Right hindlimb (tissue), 1 donor: ENCODE measurements at regions not wholly inside any gene's neighbourhood (a gene's known extent, or its start where the extent isn't known, plus 50 kb on each side); places are given as distances from the start of the nearest gene placed in this dataset.
"Not testable (repeated sequence)": the region's sequence is repeated elsewhere in the genome, so short reads cannot be mapped to it uniquely, and the experiment has no call there.

Source experiments
- DNase-seq: peaks from one replicate; pipeline ENCODE4 v3.0.0-alpha.2; 2018

DNA sequence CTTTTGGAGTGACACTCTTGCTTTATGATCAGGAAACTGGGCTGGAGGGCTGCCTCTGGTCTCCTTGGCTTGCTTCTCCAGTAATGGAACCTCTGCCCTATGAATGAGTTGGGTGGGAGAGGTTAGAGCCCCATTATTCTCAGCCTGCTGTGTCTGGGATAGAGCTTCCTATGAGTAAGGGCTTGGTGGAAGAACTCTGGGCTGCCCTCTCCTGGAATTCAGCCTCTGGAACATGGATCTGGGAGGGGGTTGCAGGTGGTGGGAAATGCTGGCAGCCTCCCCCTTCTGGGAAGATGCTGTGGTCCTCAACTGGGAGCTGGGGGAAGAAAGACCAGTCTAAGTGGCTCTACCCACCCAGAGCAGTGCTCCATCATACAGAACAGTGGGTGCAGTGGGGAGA lies 81.8 kb upstream of the SYN3 start:
- no peak for DNase-seq

DNA sequence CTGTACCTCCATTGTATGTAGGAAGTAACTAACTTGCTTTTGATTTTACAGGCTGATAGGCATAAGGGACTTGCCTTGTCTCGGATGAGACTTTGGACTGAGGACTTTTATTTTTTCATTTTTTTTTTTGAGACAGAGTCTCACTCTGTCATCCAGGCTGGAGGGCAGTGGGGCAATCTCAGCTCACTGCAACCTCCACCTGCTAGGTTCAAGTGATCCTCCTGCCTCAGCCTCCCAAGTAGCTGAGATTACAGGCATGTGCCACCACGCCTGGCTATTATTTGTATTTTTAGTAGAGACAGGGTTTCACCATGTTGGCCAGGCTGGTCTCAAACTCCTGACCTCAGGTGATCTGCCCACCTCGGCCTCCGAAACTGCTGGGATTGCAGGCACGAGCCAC lies 80.2 kb upstream of the SYN3 start:
- DNase-seq, result not testable (repeated sequence)

DNA sequence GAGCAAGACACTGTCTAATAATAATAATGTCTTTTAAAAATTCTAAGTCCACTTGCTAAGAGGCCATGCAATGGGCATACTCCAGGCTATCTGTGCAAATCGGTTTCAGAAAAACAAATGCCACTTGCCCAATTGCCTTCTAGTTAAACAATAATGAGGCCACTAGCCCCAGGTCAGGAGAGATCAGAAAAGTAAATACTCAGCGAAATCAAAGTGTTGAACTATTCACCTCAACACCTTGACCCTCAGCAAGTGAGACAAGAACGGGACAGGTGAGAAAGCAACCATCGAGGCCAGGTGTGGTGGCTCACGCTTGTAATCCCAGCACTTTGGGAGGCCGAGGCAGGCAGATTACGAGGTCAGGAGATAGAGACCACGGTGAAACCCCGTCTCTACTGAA lies 72.3 kb upstream of the SYN3 start:
- DNase-seq, result no peak

DNA sequence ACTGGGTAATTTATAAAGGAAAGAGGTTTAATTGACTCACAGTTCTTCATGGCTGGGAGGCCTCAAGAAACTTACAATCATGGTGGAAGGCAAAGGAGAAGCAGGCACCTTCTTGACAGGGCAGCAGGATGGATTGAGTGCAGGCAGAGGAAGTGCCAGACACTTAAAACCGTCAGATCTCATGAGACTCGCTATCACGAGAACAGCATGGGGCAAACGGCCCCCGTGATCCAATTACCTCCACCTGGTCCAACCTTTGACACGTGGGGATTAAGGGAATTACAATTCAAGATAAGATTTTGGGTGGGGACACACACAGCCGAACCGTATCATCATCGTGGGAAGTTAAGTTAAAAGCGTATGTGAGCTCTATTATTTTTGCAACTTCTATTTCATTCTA lies 71.4 kb upstream of the SYN3 start:
- DNase-seq, result no peak

DNA sequence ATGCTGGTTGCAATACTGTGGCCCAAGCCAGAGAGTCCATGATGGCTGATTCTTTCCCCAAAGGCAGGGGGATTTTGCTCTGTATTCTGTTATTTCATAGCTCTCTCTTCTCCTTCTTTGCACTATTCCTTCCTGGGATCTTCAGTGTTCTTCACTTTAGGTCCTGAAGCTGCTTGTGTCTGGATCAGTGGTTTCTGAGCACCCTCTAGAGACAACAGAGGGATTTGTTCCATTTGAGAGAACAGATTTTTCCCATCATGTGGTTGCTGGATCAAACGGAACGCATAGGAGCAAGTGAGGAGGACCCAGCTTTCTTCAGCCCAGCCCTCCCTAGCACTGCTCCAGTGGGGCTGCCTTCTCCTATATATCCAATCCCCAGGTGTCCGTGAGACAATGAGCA lies 68.7 kb upstream of the SYN3 start:
- no peak for DNase-seq

DNA sequence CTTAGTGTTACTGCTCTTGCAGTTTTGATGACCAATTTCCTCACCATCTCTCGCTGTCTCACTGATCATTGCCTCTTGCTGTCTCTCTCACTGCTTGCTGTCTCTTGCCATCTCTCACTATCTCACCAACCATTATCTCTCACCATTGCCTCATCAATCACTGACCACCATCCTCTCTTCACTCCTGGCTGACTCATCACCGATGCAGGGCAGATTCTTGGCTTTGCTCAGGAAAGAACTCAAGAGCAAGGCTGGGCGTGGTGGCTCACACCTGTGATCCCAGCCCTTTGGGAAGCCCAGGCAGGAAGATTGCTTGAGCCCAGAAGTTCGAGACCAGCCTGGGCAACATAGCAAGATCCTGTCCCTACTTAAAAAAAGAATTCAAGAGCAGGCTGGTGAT lies 66.3 kb upstream of the SYN3 start:
- no peak for DNase-seq

DNA sequence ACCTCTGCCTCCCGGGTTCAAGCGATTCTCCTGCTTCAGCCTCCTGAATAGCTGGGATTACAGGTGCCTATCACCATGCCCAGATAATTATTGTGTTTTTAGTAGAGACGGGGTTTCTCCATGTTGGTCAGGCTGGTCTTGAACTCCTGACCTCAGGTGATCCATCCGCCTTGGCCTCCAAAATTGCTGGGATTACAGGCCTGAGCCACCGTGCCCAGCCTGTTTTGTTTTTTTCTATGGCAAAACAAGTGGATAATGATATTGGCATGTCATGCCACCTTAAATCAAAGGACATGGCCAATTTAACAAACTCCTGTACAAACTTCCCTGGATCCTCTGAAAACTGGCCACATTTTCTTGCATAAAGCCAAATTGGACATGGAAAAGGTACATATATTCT lies 64.3 kb upstream of the SYN3 start:
- not testable (repeated sequence) for DNase-seq

DNA sequence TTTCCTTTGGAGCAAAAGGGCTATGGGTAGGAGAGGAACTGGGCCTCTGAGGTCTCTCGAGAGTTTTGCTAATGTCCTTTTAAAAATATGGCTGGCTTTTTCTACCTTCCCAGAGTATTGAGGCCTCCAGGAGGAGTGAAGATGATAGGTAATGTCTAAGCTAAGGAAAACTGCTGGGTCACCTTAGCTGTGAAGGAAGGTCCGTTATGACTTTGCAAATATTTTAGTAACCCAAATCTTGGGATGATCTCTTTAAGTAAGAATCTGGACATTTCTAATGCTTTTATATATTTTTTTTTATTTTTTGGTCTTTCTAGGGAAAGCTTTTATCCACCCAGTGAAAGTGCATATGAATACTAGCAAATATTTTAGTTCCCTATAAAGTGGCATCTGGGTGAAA lies 60.9 kb upstream of the SYN3 start:
- no peak for DNase-seq

DNA sequence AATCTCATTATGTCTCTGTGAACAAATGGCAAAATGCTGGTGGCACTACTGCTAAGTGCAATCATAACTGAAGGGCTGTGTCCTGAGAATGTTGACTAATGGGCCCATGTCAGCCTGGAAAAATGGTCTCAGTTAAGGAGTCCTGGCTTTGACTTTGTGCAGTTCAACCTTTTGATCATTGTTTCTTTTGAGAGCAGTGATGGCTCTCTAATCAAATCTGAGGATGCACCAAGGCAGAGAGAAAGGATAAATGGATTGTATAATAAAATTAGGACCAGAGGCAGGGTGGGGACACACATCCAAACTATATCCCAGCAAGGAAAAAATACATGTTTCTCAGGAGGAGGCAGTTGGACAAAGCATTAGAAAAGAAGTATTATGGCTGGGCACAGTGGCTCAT lies 59.6 kb upstream of the SYN3 start:
- DNase-seq, result no peak

DNA sequence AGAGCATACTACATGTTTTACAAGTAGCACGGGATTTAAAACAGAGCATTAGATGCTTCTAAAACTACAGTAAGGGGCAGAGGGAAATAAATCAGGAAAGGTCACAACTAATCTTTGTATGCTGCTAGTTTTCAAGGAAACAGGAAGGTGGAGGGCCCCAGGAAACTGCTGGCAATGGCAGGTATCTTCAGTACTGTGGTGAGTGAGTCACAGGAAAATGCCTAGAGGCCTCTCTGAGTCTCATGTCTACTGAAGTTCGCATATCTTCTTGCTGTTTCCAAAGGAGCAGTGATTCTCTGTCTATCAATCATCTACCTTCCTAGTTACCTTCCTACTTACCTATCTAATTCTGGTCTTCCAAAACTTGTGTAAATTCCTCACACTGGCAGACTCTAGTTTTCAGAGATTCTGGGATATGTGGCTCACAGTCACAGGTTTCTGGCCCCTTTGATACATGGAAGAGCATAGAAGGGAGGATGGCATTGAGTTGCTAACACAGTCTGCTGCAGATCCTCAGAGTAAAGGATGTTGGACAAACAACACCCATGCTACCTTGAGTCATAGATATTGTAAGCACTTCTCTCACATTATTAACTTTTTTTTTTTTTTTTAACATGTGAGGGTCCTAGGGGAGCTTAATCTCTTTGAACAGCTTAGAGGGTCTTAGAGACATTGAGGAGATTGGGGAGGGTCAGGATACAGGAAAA lies 58.8 kb upstream of the SYN3 start:
- no peak for DNase-seq

DNA sequence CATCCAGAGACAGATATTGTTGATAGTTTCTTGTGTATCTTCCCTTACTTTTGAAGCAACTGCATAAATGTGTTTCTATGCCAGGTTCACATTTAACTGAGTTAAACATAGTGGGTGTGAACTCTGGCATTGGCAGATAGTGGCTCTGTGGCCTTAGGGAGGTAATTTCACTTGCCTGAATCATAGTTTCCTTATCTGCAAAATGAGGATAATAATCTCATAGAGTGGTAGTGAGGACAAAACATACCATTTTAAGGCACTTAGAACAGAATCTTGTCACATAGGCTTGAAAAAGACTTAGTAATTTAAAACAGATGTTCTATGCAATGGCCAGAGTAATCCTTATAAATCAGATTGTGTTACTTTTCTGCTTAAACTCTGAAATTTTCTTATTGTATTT lies 56.4 kb upstream of the SYN3 start:
- no peak for DNase-seq

DNA sequence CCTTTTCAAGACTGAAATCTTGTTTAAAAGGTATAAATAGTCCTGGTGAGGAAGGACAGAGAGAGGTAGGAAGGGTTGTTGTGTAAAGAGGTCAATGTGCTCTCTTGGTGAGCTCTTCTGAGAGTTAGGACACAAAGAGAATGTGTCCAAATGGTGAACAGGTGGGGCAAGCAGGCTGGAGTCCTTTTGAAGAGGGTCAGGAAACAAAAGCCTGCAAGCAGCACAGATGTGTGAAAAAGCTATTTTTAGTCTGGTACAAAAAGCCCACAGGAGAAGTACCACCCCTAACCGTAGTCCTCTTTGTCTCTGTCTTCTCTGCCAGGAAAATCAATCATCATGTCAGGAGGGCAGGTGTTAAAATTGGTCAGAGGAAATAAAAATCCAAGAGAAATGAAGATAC lies 54.4 kb upstream of the SYN3 start:
- DNase-seq, result no peak

DNA sequence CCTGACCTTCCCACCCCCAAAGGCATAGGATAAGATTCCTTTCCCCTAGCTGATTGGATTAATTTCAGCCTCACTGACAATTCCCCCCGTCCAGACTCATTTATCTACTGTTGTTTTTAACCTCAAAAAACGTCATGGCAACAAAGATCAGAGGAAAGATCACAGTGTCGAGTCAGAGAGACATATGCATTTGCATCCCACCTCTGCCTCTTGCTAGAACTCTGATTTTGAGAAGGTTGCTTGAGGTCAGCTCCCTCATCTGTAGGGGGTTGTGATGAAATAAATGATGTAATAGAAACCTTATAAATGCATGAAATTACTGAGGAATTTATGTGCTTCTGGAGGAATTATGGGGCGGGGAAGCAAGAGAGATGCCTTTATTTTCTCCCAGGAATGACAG lies 53.3 kb upstream of the SYN3 start:
- no peak for DNase-seq

DNA sequence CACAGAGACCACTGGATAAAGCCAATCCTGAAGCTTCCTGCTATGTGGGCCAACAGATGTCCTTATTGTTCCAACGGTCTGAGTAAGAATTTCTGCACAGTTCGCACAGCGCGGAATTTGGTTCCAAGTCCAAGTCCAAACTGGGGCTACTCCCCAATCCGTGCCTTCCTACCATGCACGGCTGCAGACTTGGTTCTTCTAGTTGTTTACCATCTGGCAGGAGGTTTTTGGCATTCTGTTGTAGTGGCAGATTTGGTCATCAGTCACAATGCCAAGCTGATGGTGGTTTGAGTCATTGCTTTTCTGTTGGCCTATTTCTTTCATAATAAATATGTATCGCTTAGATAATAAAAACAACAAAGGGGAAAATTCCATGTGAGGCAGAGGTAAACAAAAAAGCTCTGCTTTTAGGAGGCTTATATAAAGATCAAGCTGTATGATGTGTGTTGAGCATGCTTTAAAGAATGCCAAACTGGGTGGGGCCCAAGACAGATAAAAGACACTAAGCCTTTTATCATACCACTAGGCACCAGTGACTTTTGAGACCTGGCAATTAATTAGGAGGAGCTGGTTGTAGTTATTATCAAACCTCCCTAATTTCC lies 52.5 kb upstream of the SYN3 start:
- no peak for DNase-seq

DNA sequence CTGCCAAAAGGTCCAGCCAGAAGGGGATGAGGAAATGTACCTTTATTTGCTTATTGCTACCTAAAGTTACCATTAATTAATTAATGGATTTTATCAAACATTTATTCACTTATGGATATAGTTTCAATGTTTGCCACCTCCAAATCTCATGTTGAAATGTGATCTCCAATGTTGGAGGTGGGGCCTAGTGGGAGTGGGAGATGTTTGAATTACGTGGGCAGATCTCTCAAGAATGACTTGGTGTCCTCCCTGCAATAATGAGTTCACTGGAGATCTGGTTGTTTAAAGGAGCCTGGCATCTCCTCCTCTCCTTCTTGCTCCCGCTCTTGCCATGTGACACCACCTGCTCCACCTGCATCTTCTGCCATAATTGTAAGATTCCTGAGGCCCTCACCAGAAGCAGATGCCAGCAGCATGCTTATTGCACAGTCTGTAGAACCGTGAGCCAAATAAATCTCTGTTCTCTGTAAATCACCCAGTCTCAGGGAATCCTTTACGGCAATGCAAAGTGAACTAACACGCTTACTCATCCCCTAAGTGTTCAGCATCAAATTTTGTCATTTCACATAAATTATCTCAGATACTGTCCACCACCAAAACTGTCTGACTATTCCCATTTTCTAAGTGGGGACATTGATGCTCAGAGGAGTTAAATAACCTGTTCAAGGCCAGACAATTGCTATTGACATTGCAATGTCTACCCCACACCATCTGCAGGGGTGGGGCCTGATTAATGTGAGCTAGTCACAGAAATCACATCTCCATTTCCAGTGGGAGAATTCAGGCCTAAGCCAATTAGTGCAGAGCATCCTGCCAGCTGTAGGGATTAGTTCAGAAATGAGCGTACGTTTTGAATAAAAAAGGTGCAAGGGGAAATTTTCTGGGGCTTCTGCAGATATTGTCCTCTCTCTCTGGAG lies 51.6 kb upstream of the SYN3 start:
- DNase-seq, result no peak

DNA sequence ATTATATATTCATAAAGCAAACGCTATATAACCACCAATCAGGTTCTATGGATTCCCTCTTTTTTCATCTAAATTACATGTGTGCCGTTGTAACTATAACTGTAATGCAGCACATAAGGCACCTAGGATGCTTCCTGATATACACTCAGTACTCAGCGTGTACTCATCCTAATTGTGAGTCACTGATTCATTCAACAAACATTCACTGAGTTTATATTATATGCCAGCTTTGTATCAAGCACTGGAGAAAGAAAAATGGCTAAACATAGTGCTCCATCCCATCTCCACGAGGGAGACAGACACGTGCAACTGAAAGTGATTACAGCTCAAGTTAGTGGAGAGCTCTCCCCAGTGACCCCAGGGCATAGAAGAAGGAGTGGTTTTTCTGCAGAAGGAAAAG lies 49.9 kb upstream of the SYN3 start:
- DNase-seq, result no peak
